ENCODE measurements at regions not wholly inside any gene's neighbourhood (a gene's known extent, or its start where the extent isn't known, plus 50 kb on each side); places are given as distances from the start of the nearest gene placed in this dataset.

DNA sequence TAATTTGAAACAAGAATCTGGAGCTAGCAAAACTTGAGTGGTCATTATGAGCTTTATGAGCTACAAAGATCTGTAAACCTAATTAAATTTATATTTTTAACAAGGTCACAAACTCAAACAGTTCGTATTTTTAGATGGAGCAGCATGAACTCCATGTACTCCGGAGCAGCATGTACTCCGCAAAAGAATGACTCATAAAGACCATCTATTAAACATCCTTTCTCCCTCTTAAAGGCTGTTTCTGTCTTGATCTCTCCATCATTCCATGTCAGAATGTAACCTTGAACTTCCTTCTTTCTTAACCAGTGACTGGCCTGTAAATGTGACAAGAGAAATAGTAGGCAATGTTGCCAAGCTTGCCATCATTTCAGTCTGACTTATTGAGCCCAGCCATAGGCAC, 696.9 kb downstream of the ZNF385D start:
- TF ChIP-seq, protein P1, sequence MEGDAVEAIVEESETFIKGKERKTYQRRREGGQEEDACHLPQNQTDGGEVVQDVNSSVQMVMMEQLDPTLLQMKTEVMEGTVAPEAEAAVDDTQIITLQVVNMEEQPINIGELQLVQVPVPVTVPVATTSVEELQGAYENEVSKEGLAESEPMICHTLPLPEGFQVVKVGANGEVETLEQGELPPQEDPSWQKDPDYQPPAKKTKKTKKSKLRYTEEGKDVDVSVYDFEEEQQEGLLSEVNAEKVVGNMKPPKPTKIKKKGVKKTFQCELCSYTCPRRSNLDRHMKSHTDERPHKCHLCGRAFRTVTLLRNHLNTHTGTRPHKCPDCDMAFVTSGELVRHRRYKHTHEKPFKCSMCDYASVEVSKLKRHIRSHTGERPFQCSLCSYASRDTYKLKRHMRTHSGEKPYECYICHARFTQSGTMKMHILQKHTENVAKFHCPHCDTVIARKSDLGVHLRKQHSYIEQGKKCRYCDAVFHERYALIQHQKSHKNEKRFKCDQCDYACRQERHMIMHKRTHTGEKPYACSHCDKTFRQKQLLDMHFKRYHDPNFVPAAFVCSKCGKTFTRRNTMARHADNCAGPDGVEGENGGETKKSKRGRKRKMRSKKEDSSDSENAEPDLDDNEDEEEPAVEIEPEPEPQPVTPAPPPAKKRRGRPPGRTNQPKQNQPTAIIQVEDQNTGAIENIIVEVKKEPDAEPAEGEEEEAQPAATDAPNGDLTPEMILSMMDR (IDR thresholded peaks at IDR 0.05; ENCODE audit: unreplicated experiment), result no peak
- intact Hi-C loops (cut with micrococcal nuclease; ENCODE audit: unreplicated experiment), result no loop called here
- Mint-ChIP-seq H3K36me3 (ENCODE audit: insufficient read depth, unreplicated experiment) (no peaks in the 10 kb centered on the region), H3K27me3 (ENCODE audit: unreplicated experiment) (no peaks in the 10 kb centered on the region), H3K27ac (ENCODE audit: unreplicated experiment) (no peak overlapping the region), H3K4me1 (ENCODE audit: low read depth, unreplicated experiment) (no peaks in the 10 kb centered on the region), H3K4me3 (ENCODE audit: low read depth, unreplicated experiment) (no peak overlapping the region), H3K9me3 (ENCODE audit: low read depth, unreplicated experiment) (no peaks in the 10 kb centered on the region)
- no peak for DNase-seq
- BruUV-seq (replicated peaks), result no TSS peak
- CTCF ChIA-PET, result no interaction called here

DNA sequence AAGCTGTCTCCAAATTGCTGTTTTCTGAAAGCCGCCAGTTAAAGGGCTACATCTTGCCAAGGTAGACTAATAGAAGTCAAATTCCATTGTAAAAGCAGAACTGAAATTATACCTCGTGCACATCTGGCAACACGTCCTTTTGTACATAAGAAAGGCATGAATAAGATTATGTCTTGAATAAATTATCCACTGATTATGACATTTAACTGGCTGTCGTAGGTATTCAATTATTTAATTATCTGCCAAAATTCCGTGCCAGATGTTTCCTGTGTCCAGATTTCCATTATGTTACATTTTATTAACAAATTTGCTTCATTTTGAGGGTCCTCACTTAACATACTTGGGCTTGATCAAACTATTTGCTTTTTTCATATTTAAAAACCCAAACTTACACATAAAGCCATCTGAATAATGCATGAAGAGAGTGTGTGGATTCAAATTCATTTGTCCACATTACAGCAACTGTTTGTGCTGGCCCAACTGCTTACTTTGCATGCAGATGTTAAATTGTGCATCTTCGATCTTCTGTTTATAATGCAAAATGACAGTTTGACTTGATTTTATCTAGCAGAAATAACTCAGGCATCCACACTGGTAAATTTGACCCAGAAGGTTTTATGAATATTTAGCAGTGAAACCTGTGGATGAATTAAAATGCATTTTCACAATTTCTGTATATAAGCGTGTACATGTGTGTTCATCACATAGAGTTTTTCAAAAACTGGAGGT, 701.5 kb downstream of the ZNF385D start:
- Mint-ChIP-seq H3K27me3 (ENCODE audit: unreplicated experiment) (no peaks in the 10 kb centered on the region), H3K4me1 (ENCODE audit: low read depth, unreplicated experiment) (no peaks in the 10 kb centered on the region), H3K36me3 (ENCODE audit: insufficient read depth, unreplicated experiment) (no peaks in the 10 kb centered on the region), H3K27ac (ENCODE audit: unreplicated experiment) (no peak overlapping the region), H3K4me3 (ENCODE audit: low read depth, unreplicated experiment) (no peak overlapping the region), H3K9me3 (ENCODE audit: low read depth, unreplicated experiment) (no peaks in the 10 kb centered on the region)
- intact Hi-C loops (cut with micrococcal nuclease; ENCODE audit: unreplicated experiment), result no loop called here
- no peak for DNase-seq
- CTCF ChIA-PET, result no interaction called here
- no TSS peak for BruUV-seq (replicated peaks)
- TF ChIP-seq, protein P1 (IDR thresholded peaks at IDR 0.05; ENCODE audit: unreplicated experiment), result no peak

DNA sequence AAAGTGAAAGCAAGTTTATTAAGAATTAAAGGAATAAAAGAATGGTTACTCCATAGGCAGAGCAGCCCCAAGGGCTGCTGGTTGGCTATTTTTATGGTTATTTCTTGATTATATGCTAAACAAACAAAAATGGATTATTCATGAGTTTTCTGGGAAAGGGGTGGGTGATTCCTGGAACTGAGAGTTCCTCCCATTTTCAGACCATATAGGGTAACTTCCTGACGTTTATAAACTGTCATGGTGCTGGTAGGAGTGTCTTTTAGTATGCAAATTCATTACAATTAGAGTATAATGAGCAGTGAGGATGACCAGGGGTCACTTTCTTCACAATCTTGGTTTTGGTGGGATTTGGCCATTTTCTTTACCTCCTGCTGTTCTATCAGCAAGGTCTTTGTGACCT, 707.9 kb downstream of the ZNF385D start:
- TF ChIP-seq, protein P1 (IDR thresholded peaks at IDR 0.05; ENCODE audit: unreplicated experiment), result no peak
- CTCF ChIA-PET, result no interaction called here

DNA sequence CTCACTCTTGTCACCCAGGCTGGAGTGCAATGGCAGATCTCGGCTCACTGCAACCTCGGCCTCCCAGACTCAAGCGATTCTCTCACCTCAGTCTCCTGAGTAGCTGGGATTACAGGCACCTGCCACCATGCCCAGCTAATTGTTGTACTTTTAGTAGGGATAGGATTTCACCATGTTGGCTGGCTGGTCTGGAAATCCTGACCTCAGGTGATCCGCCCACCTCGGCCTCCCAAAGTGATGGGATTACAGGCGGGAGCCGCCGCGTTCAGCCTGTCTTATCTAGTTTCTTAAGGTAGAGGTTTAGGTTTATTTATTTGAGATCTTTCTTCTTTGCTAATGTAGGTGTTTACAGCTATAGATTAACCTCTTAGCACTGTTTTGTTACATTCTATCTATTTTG, 708.8 kb downstream of the ZNF385D start:
- H3K4me1 Mint-ChIP-seq (ENCODE audit: low read depth, unreplicated experiment), result no peaks in the 10 kb centered on the region
- no peaks in the 10 kb centered on the region for H3K9me3 Mint-ChIP-seq (ENCODE audit: low read depth, unreplicated experiment)
- BruUV-seq (replicated peaks), result no TSS peak
- no peak overlapping the region for H3K27ac Mint-ChIP-seq (ENCODE audit: unreplicated experiment)
- no peak overlapping the region for H3K4me3 Mint-ChIP-seq (ENCODE audit: low read depth, unreplicated experiment)
- no peaks in the 10 kb centered on the region for H3K36me3 Mint-ChIP-seq (ENCODE audit: insufficient read depth, unreplicated experiment)
- CTCF ChIA-PET, result interaction anchor here (0.7 kb wide), 2 partner anchors 14 to 21 kb away, joined by 3 read pairs; no protein-coding TSS in a partner anchor
- no peaks in the 10 kb centered on the region for H3K27me3 Mint-ChIP-seq (ENCODE audit: unreplicated experiment)
- no peak for DNase-seq
- TF ChIP-seq, protein P1 (IDR thresholded peaks at IDR 0.05; ENCODE audit: unreplicated experiment), result no peak
- intact Hi-C loops (cut with micrococcal nuclease; ENCODE audit: unreplicated experiment), result no loop called here

More for the DNA sequence above, 707.9 kb downstream of the ZNF385D start:
- intact Hi-C loops (cut with micrococcal nuclease; ENCODE audit: unreplicated experiment), result no loop called here
- Mint-ChIP-seq H3K4me3 (ENCODE audit: low read depth, unreplicated experiment) (no peak overlapping the region), H3K4me1 (ENCODE audit: low read depth, unreplicated experiment) (no peaks in the 10 kb centered on the region), H3K36me3 (ENCODE audit: insufficient read depth, unreplicated experiment) (no peaks in the 10 kb centered on the region), H3K27me3 (ENCODE audit: unreplicated experiment) (no peaks in the 10 kb centered on the region), H3K9me3 (ENCODE audit: low read depth, unreplicated experiment) (no peaks in the 10 kb centered on the region), H3K27ac (ENCODE audit: unreplicated experiment) (no peak overlapping the region)
- no peak for DNase-seq
- no TSS peak for BruUV-seq (replicated peaks)

All from Calu3 (cell line).